ENCODE measurements at regions not wholly inside any gene's neighbourhood (a gene's known extent, or its start where the extent isn't known, plus 50 kb on each side); places are given as distances from the start of the nearest gene placed in this dataset.

GRCh38 chr2:5019324-5019723 lies 672.9 kb upstream of the SOX11 start:
- no peaks in the 10 kb centered on the region for H3K36me3 ChIP-seq (ENCODE audit: control insufficient read depth in 1 of 2, insufficient read depth in 2 of 2, low read length in 2 of 2)
- peaks cover 11 to 31% of the 10 kb centered on the region in 2 experiments; a peak in 2 of 4 replicates for H3K9me3 ChIP-seq (ENCODE audit: control insufficient read depth in 1 of 2, insufficient read depth in 1 of 2, low read depth in 1 of 2, low read length in 2 of 2)
- H3K4me3 ChIP-seq (replicated peaks in 1 of 2; ENCODE audit: low read depth in 1 of 2, low read length in 2 of 2) = no peak overlapping the region
- H4K20me1 ChIP-seq (ENCODE audit: insufficient read depth) = no peaks in the 10 kb centered on the region
- ChIA-PET CTCF (no interaction called here), RAD21 (ENCODE audit: low non-redundant PET in 1 of 2, low total read pairs in 2 of 2, uncharacterized antibody in 2 of 2, unreplicated experiment in 2 of 2) (no interaction called here), POLR2A (no interaction called here)
- no peak overlapping the region for H2AFZ ChIP-seq (ENCODE audit: low read depth, low read length, poor library complexity, severe bottlenecking)
- no peak for DNase-seq (ENCODE audit: low read depth, low spot score)
- H3K4me2 ChIP-seq (ENCODE audit: low read length) = no peak overlapping the region
- H3K4me1 ChIP-seq (ENCODE audit: control insufficient read depth in 1 of 2, insufficient read depth in 2 of 2, low read length in 2 of 2) = no peaks in the 10 kb centered on the region
- no peak overlapping the region for H3K27ac ChIP-seq (ENCODE audit: low read depth, low read length)
- BruUV-seq (replicated peaks) = no TSS peak
- intact Hi-C loops (cut with micrococcal nuclease) = no loop called here
- TF ChIP-seq REST (IDR thresholded peaks at IDR 0.05; ENCODE audit: low read depth) (no peak), POLR2A (IDR thresholded peaks at IDR 0.05; ENCODE audit: borderline replicate concordance, extremely low read depth, insufficient read depth, insufficient read length) (no peak), ZNF274 (IDR thresholded peaks at IDR 0.05; ENCODE audit: low read depth, low read length) (no peak), MAX (IDR thresholded peaks at IDR 0.05) (no peak), CEBPB (IDR thresholded peaks at IDR 0.05; ENCODE audit: low read depth) (no peak), SRF (IDR thresholded peaks at IDR 0.05; ENCODE audit: low read depth) (no peak), TCF7L2 (IDR thresholded peaks at IDR 0.05; ENCODE audit: borderline replicate concordance, extremely low read depth, insufficient read depth, insufficient read length) (no peak), ELF1 (IDR thresholded peaks at IDR 0.05; ENCODE audit: borderline replicate concordance, low read depth) (no peak), RAD21 (IDR thresholded peaks at IDR 0.05; ENCODE audit: low read depth) (no peak), YY1 (IDR thresholded peaks at IDR 0.05; ENCODE audit: extremely low read depth, insufficient replicate concordance, low read depth, low read length) (no peak)
- no peaks in the 10 kb centered on the region for H3K9me2 ChIP-seq (ENCODE audit: insufficient read depth)
- ATAC-seq = no peak
- no peak overlapping the region for H3K9ac ChIP-seq (ENCODE audit: low read length)
- H3K79me2 ChIP-seq (ENCODE audit: insufficient read depth, low read length) = no peaks in the 10 kb centered on the region
- no peaks in the 10 kb centered on the region for H3K27me3 ChIP-seq (ENCODE audit: insufficient read depth, low read length)
